GM21528 (cell line): ENCODE measurements at regions not wholly inside any gene's neighbourhood (a gene's known extent, or its start where the extent isn't known, plus 50 kb on each side); places are given as distances from the start of the nearest gene placed in this dataset.
"Not testable (repeated sequence)": the region's sequence is repeated elsewhere in the genome, so short reads cannot be mapped to it uniquely, and the experiment has no call there.

Experiments
- ATAC-seq: cut with Tn5 transposase; IDR thresholded peaks from one replicate; pipeline ENCODE4 v1.9.1; 2021; ENCODE audit warnings: mild to moderate bottlenecking, moderate library complexity; ENCODE audit not compliant: unreplicated experiment, low FRiP score

- ATAC-seq: no peak
These were observed 232.5 kb downstream of the PARP8 start for GRCh38 chr5:50898966-50899365.

- no peak for ATAC-seq
These were observed 234.6 kb downstream of the PARP8 start for GRCh38 chr5:50900952-50901510.

- ATAC-seq: no peak
These were observed 237.2 kb downstream of the PARP8 start for GRCh38 chr5:50903651-50904050.

- ATAC-seq: no peak
These were observed 239.6 kb downstream of the PARP8 start for GRCh38 chr5:50905996-50906570.

GRCh38 chr5:50920160-50920559 lies 253.7 kb downstream of the PARP8 start:
- ATAC-seq: not testable (repeated sequence)

GRCh38 chr5:50921366-50922133 lies 255.1 kb downstream of the PARP8 start:
- no peak for ATAC-seq

GRCh38 chr5:50922134-50922941 lies 255.9 kb downstream of the PARP8 start:
- ATAC-seq: not testable (repeated sequence)

GRCh38 chr5:50922942-50923767 lies 256.7 kb downstream of the PARP8 start:
- no peak for ATAC-seq

GRCh38 chr5:50923768-50924494 lies 257.5 kb downstream of the PARP8 start:
- ATAC-seq: no peak

- ATAC-seq: no peak
These were observed 261.5 kb downstream of the PARP8 start for GRCh38 chr5:50927953-50928352.

- ATAC-seq: no peak
These were observed 262.7 kb downstream of the PARP8 start for GRCh38 chr5:50929174-50929573.

- ATAC-seq: no peak
These were observed 267.9 kb downstream of the PARP8 start for GRCh38 chr5:50934343-50934742.

- ATAC-seq: no peak
These were observed 278.7 kb downstream of the PARP8 start for GRCh38 chr5:50945139-50945538.

GRCh38 chr5:50947906-50948683 lies 281.7 kb downstream of the PARP8 start:
- no peak for ATAC-seq

GRCh38 chr5:50953290-50953689 lies 286.9 kb downstream of the PARP8 start:
- no peak for ATAC-seq

- ATAC-seq: peak; percentile 41
These were observed 292.5 kb downstream of the PARP8 start for GRCh38 chr5:50958852-50959457.

GRCh38 chr5:50962934-50963872 lies 296.8 kb downstream of the PARP8 start:
- ATAC-seq: peak; percentile 87
